NB4 (cell line): ENCODE measurements at regions not wholly inside any gene's neighbourhood (a gene's known extent, or its start where the extent isn't known, plus 50 kb on each side); places are given as distances from the start of the nearest gene placed in this dataset.
"Not testable (repeated sequence)": the region's sequence is repeated elsewhere in the genome, so short reads cannot be mapped to it uniquely, and the experiment has no call there.

Experiments
- DNase-seq: peaks from one replicate; pipeline ENCODE4 v3.0.0; 2010; ENCODE audit warnings: low read depth
- H3K4me3 ChIP-seq: one replicate; pipeline ENCODE4 v1.5.1; 2011; ENCODE audit warnings: mild to moderate bottlenecking, low read depth, low read length, moderate library complexity
- CTCF ChIP-seq: IDR thresholded peaks from one replicate; pipeline ENCODE4 v1.5.1; 2012; ENCODE audit warnings: low read depth, low read length
- MAX ChIP-seq: IDR thresholded peaks from 2 replicates; pipeline ENCODE4 v1.6.1; 2011; ENCODE audit warnings: low read depth, low read length
- MYC ChIP-seq: IDR thresholded peaks from 2 replicates; pipeline ENCODE4 v1.6.1; 2011; ENCODE audit warnings: low read depth, low read length
- POLR2A ChIP-seq: IDR thresholded peaks from 2 replicates; pipeline ENCODE4 v1.6.1; 2011; ENCODE audit warnings: mild to moderate bottlenecking; ENCODE audit not compliant: insufficient read length; ENCODE audit errors: extremely low read depth

GRCh38 chr4:28443801-28444412 is 1583.3 kb downstream of the STIM2 start:
- no peak for DNase-seq
- TF ChIP-seq CTCF (no peak), MYC (no peak), POLR2A (no peak), MAX (no peak)
- no peak overlapping the region for H3K4me3 ChIP-seq

GRCh38 chr4:28444886-28445496 is 1584.3 kb downstream of the STIM2 start:
- TF ChIP-seq POLR2A: no peak
- TF ChIP-seq MAX: no peak
- no peak overlapping the region for H3K4me3 ChIP-seq
- no peak for DNase-seq

GRCh38 chr4:28449085-28449484 is 1588.4 kb downstream of the STIM2 start:
- no peak for DNase-seq
- TF ChIP-seq MYC (no peak), POLR2A (no peak), MAX (no peak)
- H3K4me3 ChIP-seq: no peak overlapping the region

- H3K4me3 ChIP-seq: no peak overlapping the region
- TF ChIP-seq CTCF: no peak
- TF ChIP-seq MYC: no peak
- no peak for TF ChIP-seq POLR2A
- DNase-seq: no peak
These were observed 1590.7 kb downstream of the STIM2 start for GRCh38 chr4:28451346-28451745.

GRCh38 chr4:28462766-28463700 is 1602.4 kb downstream of the STIM2 start:
- H3K4me3 ChIP-seq: no peak overlapping the region
- no peak for TF ChIP-seq POLR2A
- no peak for TF ChIP-seq MYC
- no peak for TF ChIP-seq MAX
- TF ChIP-seq CTCF: no peak
- no peak for DNase-seq

- no peak overlapping the region for H3K4me3 ChIP-seq
- TF ChIP-seq MAX (no peak), MYC (no peak), POLR2A (no peak), CTCF (no peak)
- no peak for DNase-seq
These were observed 1604.2 kb downstream of the STIM2 start for GRCh38 chr4:28464823-28465222.

GRCh38 chr4:28466886-28467285 is 1606.2 kb downstream of the STIM2 start:
- DNase-seq, H3K4me3 ChIP-seq: not testable (repeated sequence)
